HUES48 (cell line): ENCODE measurements at regions not wholly inside any gene's neighbourhood (a gene's known extent, or its start where the extent isn't known, plus 50 kb on each side); places are given as distances from the start of the nearest gene placed in this dataset.
A peak's percentile ranks its signal among the peaks of the same experiment; 100 is the strongest.

Experiments used
- H3K27ac ChIP-seq: one replicate; pipeline ENCODE4 v1.7.0; 2013; ENCODE audit warnings: low read depth, low read length, inconsistent platforms
- H3K27me3 ChIP-seq: 2 replicates; pipeline ENCODE4 v1.6.1; 2013; ENCODE audit warnings: mild to moderate bottlenecking, low read length; ENCODE audit not compliant: control insufficient read depth, insufficient read depth
- H3K36me3 ChIP-seq: 2 replicates; pipeline ENCODE4 v1.6.1; 2013; ENCODE audit warnings: low read length; ENCODE audit not compliant: control insufficient read depth, insufficient read depth
- H3K4me1 ChIP-seq: 2 replicates; pipeline ENCODE4 v1.6.1; 2013; ENCODE audit warnings: mild to moderate bottlenecking, low read length; ENCODE audit not compliant: control insufficient read depth, insufficient read depth
- H3K4me3 ChIP-seq: 2 replicates; pipeline ENCODE4 v1.5.1; 2013; ENCODE audit warnings: mild to moderate bottlenecking, low read depth, low read length
- H3K9ac ChIP-seq: 2 replicates; pipeline ENCODE4 v1.6.1; 2013; ENCODE audit warnings: mild to moderate bottlenecking, low read depth, low read length, moderate library complexity
- H3K9me3 ChIP-seq: 2 replicates; pipeline ENCODE4 v1.6.1; 2013; ENCODE audit warnings: low read length; ENCODE audit not compliant: control insufficient read depth, insufficient read depth

DNA sequence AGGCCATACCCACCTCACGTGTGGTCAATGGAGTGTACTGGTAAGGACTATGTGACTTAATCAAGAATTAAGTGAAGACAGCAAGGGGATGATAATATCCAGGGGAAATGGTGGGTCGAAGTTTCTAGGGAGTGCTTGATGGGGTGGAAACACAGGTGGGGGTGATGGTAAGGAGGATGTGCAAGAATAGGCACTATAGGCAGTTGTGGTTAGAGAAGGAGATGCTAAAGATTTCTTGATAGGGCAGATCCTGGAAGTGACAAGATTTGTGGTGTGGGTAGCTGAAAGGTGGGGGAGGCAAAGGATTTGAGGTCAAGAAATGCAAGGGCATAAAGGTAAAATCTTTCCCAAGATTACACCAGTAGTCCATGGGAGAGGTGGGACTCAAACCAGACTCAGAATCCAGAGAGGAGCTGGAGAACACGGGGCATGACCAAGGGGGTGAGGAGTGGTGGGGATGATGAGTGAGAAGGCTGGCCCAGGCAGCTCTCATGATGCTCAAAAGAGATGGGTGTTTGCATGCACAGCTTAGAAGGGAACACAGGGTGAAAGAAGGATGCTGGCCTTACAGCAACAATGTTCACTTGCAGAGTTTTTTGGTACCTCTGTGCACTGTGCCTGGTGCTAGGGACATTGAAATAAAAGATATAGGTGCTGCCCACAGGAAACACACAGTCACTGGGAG, 78.4 kb downstream of the CCR1 start:
- Histone ChIP-seq H3K4me1 (peaks cover 3% of the 10 kb centered on the region; the same call in 1 of the 2 replicates), H3K4me3 (no peak overlapping the region), H3K36me3 (no peaks in the 10 kb centered on the region), H3K27me3 (no peaks in the 10 kb centered on the region), H3K9me3 (no peaks in the 10 kb centered on the region), H3K27ac (no peak overlapping the region), H3K9ac (no peak overlapping the region)

DNA sequence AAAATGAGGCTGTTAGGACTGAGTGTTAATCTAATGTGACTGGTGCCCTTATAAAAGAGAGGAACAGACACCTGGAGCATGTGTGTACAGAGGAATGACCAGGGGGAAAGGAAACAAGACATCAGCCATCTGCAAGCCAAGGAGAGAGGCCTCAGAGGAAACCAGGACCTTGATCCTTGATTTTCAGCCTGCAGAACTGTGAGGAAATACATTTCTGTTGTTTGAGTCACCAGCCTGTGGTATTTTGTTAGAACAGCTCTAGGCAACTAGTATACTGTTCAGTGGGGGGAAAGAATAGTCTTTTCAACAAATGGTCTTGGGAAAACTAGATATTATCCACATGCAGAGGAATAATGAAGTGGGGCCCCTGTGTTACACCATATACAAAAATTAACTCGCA, 80.6 kb downstream of the CCR1 start:
- no peaks in the 10 kb centered on the region for H3K36me3 ChIP-seq
- H3K4me3 ChIP-seq = no peak overlapping the region
- H3K9me3 ChIP-seq = no peaks in the 10 kb centered on the region
- no peak overlapping the region for H3K9ac ChIP-seq
- H3K27ac ChIP-seq = no peak overlapping the region
- H3K27me3 ChIP-seq = no peaks in the 10 kb centered on the region
- H3K4me1 ChIP-seq = peaks cover 4% of the 10 kb centered on the region; the same call in 1 of the 2 replicates

DNA sequence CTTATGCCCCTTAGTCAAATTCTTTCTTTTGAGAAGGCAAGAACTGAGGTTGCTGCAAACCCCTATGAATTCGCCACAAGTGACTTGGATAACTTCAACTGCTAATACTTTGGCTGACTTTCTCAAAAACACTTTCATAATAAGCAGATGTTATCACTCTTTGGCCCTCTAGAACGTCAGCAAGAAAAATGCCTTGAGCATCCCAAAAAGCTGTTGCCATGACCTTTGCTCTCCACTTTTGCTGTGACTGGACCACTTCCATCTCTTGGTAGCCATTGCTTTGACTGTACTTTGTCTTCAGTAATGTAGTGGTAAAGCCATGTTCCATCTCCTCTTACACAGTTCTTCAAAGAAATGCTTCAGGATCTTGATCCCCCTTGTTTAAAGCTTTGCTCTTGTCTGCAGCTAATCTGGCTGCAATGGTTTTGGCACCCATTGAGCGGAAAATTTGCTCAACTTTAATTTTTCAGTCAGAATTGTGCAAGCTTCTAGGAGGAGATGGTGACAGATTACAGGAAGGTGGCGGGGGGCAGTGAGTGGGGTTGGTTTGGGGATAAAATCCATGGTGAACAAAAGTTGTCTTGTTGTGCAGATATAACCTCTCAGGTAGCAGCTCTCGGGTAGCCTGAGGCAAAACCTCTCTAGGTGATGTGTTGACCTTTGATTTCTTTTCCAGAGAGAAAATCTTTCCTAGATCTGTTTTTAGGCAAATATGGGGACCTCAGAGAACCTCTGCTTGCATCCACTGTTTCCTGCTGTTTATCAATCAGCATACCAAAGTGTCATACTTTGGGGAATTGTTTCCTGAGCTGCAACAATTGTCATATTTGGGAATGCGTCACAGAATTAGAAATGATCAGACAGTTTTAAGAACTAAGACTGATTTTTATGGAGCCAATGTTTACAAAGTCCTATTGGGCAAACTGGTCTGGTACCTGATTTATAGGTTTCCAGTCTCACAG, 83.6 kb downstream of the CCR1 start:
- H3K4me3 ChIP-seq = no peak overlapping the region
- H3K27me3 ChIP-seq = no peaks in the 10 kb centered on the region
- no peak overlapping the region for H3K9ac ChIP-seq
- H3K4me1 ChIP-seq = peaks cover 4% of the 10 kb centered on the region; the same call in 1 of the 2 replicates
- no peaks in the 10 kb centered on the region for H3K9me3 ChIP-seq
- no peaks in the 10 kb centered on the region for H3K36me3 ChIP-seq
- no peak overlapping the region for H3K27ac ChIP-seq

DNA sequence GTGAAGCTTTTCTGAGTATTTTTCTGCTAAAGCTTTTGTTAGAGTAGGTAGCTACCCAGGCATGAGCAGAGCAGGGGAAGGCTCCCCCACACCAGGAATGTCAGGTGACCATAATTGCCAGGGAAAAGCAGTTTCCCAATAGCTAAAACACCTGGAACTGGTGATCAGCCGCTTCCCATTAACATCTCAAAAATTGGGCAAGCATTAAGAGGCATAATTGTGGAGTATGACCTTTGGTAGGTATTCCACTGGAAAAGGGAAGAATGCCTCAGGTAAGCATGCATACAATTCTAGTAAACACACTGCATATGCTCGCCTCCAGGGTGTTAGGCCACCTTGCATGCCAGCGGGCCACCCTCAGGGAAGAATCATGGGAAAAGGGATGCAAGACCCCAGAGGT, 84.5 kb downstream of the CCR1 start:
- no peaks in the 10 kb centered on the region for H3K27me3 ChIP-seq
- no peaks in the 10 kb centered on the region for H3K36me3 ChIP-seq
- H3K9ac ChIP-seq = no peak overlapping the region
- H3K4me3 ChIP-seq = no peak overlapping the region
- H3K9me3 ChIP-seq = no peaks in the 10 kb centered on the region
- H3K4me1 ChIP-seq = peaks cover 4% of the 10 kb centered on the region; the same call in 1 of the 2 replicates
- no peak overlapping the region for H3K27ac ChIP-seq

DNA sequence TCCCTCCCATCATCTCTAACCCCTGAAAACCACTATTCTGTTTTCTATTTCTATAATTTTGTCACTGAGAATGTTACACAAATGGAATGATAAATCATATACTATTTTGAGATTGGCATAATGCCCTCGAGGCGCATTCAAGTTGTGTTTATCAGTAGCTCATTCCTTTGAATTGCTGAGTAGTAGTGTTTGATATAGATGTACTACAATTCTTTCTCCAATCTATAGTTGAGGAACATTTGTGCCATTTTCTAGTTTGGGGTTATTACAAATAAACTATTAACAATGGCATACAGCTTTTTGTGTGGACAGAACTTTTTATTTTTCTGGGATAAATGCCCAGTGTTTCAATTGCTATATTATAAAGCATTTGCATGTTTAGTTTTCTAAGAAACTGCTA, 86.0 kb downstream of the CCR1 start:
- peaks cover 4% of the 10 kb centered on the region; the same call in 1 of the 2 replicates for H3K4me1 ChIP-seq
- H3K9me3 ChIP-seq = no peaks in the 10 kb centered on the region
- no peak overlapping the region for H3K9ac ChIP-seq
- H3K4me3 ChIP-seq = no peak overlapping the region
- H3K27ac ChIP-seq = no peak overlapping the region
- H3K27me3 ChIP-seq = no peaks in the 10 kb centered on the region
- no peaks in the 10 kb centered on the region for H3K36me3 ChIP-seq

DNA sequence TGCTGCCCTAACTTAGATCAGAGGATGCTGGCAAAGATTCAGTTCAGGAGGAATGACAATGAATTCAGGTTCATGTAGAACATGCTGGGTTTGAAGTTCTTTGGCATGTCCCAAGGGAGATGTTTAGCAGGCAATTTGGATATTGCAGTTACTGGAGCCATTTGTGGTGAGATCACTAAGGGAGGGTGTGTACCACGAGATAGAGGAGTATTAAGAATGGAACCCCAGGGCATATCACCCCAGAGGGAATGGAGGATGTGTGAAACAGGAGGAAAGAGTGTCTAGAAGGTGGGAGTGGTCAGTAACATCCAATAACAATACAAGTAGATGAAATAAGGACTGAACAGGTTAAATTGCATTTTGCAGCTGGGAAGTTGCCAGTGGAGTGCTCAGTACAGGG, 87.1 kb downstream of the CCR1 start:
- Histone ChIP-seq H3K9ac (no peak overlapping the region), H3K4me3 (no peak overlapping the region), H3K36me3 (no peaks in the 10 kb centered on the region), H3K9me3 (no peaks in the 10 kb centered on the region), H3K4me1 (peaks cover 4% of the 10 kb centered on the region; the same call in 1 of the 2 replicates), H3K27ac (no peak overlapping the region), H3K27me3 (no peaks in the 10 kb centered on the region)

DNA sequence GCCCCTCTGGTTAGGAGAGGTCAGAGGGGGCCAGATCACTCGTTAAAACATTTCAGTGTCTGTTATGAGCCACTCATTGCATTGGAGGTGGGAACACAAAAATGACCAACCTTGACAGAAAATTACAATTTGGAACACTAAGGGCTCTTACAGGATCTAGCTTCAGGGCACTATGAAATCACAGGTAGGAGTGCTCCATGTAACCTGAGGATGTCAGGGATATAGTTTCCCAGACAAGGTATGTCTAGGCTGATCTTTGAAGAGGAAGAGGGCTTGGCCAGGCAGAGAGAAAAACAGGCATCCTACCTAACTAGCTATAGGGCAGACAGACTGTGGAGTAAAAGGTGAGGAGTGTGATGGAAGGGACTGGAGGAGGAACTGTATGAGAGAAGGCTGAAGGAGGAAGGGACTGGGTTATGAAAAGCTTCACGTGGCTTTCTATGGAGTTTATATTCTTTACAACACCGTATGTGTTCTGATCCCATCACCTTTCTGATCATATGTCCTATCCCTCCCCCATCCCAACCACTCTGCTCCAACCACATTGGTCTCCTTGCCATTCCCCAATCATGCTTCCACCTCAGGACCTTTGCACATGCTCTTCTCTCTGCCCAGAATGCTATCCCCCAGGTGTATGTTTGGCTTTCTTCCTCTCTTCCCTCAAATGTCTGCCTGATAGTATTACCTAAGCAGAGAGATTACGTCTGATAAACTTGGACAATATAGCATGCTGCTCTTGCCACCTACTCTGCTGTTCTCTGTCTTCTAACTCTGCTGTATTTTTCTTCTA, 88.2 kb downstream of the CCR1 start:
- Histone ChIP-seq H3K4me3 (no peak overlapping the region), H3K27ac (no peak overlapping the region), H3K9ac (no peak overlapping the region), H3K9me3 (no peaks in the 10 kb centered on the region), H3K36me3 (no peaks in the 10 kb centered on the region), H3K27me3 (no peaks in the 10 kb centered on the region), H3K4me1 (peaks cover 3% of the 10 kb centered on the region)

DNA sequence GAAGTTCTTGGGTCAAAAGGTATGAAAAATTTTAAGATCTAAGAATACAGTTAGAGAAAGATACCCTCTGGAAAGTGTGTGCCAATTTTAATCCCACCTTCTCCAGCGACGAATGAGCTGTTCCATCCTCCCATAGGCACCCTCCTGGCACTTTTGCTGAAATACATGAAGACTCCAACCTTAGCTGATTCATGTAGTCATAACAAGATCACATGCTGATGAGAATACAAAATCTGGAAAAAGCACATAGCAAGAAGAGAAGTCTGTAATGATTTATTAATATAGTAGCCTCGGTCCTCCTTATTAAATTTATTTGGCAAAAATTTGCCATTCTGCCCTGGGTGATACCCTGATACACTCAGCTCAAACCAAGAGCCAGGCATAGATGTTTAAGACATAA, 88.9 kb downstream of the CCR1 start:
- no peaks in the 10 kb centered on the region for H3K9me3 ChIP-seq
- H3K9ac ChIP-seq = no peak overlapping the region
- no peak overlapping the region for H3K4me3 ChIP-seq
- no peaks in the 10 kb centered on the region; the same call in 1 of the 2 replicates for H3K4me1 ChIP-seq
- no peaks in the 10 kb centered on the region for H3K36me3 ChIP-seq
- no peak overlapping the region for H3K27ac ChIP-seq
- no peaks in the 10 kb centered on the region for H3K27me3 ChIP-seq

DNA sequence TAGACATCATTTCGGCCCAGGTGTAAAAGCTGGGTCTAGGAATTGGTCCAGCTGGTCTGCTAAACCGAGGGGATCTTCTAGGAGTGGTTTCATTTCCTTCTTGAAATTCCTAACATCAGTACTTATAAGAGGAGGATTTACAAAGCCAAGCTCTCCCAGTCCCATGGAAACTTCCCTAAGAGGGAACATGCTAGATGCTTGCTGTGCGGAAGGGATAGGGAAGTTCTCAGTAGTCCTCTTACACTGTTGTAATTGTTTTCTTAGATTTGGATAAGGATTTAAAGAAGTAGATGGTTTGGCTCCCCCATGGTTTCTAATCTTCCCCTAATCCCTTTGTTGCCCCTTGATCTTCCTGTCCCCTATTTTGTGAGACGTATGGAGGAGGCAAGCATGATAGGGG, 89.7 kb upstream of the XCR1 start:
- no peaks in the 10 kb centered on the region for H3K27me3 ChIP-seq
- no peaks in the 10 kb centered on the region for H3K9me3 ChIP-seq
- H3K4me3 ChIP-seq = no peak overlapping the region
- H3K36me3 ChIP-seq = no peaks in the 10 kb centered on the region
- H3K9ac ChIP-seq = no peak overlapping the region
- H3K4me1 ChIP-seq = no peaks in the 10 kb centered on the region; the same call in 1 of the 2 replicates
- H3K27ac ChIP-seq = no peak overlapping the region

DNA sequence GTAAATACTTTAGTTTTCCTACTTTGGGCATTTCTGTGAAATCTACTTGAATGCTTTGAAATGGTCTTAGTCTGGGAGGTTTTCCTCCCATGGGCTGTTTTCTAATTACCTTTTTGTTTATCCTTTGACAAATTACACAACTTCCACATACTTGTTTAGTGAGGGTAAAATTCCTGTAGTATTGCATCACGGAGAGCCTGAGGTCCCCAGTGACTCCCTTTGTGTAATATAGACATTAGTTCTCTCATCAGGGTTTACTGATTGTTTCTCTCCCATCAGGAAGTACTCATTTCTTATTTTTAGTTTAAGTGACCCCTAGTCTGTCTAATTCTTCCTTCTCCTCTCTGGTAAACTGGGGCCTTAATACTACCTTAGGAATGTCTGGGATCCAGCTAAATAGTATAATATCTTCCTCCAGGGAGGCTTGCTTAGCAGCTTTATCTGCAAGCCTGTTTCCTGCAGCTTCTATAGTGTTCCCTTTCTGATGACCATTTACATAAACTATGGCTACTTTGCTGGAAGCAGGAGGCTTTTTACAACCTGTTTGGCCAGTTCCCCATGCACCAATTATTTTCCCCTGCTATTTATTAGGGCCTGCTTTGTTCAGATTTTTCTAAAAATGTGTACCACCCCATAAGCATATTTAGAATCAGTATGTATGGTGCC, 87.2 kb upstream of the XCR1 start:
- Histone ChIP-seq H3K36me3 (no peaks in the 10 kb centered on the region), H3K27me3 (no peaks in the 10 kb centered on the region), H3K9me3 (no peaks in the 10 kb centered on the region), H3K4me1 (no peaks in the 10 kb centered on the region; the same call in 1 of the 2 replicates), H3K9ac (no peak overlapping the region), H3K27ac (peak overlapping the region; percentile 46), H3K4me3 (no peak overlapping the region)
